ENCODE measurements at regions not wholly inside any gene's neighbourhood (a gene's known extent, or its start where the extent isn't known, plus 50 kb on each side); places are given as distances from the start of the nearest gene placed in this dataset.
"Not testable (repeated sequence)": the region's sequence is repeated elsewhere in the genome, so short reads cannot be mapped to it uniquely, and the experiment has no call there.

DNA sequence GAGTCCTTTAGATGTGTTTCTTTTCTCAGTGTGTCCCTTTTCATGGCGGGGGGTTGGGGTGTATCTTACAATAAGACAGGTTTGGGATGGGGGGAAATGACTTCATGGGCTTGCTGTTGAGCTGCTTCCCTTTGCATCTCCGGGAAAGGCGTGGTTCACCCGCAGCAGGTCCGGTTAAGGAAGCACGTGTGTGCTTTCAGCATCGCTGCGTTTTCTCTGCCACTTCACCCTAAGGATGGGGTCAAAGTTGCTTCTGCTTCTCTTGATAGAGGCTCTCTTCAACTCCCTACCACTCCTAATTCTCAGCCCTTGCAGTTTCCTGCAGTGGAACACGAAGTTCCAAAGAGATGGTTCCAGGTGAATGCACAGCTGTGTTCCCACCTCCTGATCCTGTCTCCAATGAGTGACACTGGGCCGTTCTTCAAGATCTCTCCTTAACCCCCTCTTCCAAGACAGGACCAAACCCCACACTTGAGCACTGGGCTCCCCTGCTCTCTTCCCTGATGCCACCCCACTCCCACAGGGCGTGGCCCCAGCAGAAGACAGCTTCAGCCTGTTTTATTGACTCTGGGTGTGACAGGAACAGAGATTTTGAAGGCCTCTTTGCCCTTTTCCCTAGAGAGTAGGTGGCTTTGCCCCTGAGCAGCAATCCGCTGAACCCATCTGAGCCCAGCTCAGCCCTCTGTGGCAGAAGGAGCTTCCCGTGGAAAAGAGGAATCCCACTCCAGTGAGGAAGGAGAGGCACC is 85.2 kb downstream of the PLEKHG1 start:
- Histone ChIP-seq H3K36me3 (ENCODE audit: insufficient read depth, low read depth, low read length) (no peaks in the 10 kb centered on the region), H3K4me1 (ENCODE audit: insufficient read depth, low read length) (no peaks in the 10 kb centered on the region), H3K27ac (ENCODE audit: low read length) (no peak overlapping the region), H3K4me3 (ENCODE audit: low read length) (no peak overlapping the region), H3K9ac (ENCODE audit: low read depth, low read length) (no peak overlapping the region), H3K9me3 (ENCODE audit: insufficient read depth, low read depth, low read length) (no peaks in the 10 kb centered on the region), H3K27me3 (ENCODE audit: insufficient read depth, low read length) (no peaks in the 10 kb centered on the region)

DNA sequence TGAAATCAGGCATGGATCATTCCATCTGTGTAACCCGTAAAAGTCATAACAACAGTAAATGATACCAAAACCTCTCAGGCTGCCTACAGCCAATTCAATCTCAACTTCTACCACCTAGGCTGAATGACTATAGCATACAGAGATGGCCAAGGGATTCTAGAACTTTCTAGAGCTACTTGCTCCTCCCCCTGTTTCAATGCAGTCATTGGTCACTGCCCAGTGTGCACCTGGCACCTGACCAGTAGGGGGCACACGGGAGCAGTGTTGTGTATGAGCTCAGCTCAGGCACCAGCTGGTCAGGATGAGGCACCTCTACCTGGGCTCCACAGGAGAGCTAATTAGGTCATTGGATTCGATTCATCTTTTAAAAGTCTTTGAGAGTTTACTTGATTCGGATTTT is 86.2 kb downstream of the PLEKHG1 start:
- H3K27ac ChIP-seq (ENCODE audit: low read length) = no peak overlapping the region
- H3K4me3 ChIP-seq (ENCODE audit: low read length) = no peak overlapping the region
- no peaks in the 10 kb centered on the region for H3K9me3 ChIP-seq (ENCODE audit: insufficient read depth, low read depth, low read length)
- no peaks in the 10 kb centered on the region for H3K27me3 ChIP-seq (ENCODE audit: insufficient read depth, low read length)
- H3K36me3 ChIP-seq (ENCODE audit: insufficient read depth, low read depth, low read length) = no peaks in the 10 kb centered on the region
- H3K9ac ChIP-seq (ENCODE audit: low read depth, low read length) = no peak overlapping the region
- H3K4me1 ChIP-seq (ENCODE audit: insufficient read depth, low read length) = no peaks in the 10 kb centered on the region

DNA sequence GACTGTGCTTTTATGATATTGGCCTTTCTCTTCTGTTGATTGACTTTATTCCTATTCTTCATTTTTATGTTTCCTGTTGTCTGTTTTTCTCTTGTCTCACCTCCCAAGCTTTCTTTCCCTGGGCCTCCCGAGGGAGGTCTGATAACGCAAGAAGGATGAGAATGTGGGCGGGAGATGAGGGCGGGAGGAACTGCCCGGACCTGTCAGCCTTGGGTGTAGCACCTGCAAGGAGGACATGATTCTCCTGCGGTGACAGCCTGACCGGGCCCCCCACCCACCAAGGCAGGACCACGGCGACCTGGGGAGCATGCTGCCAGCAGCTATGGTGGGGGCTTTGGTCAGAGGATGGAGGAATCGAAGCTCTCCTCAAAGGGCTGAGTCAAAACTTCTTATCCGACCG is 86.9 kb downstream of the PLEKHG1 start:
- Histone ChIP-seq H3K27me3 (ENCODE audit: insufficient read depth, low read length) (no peaks in the 10 kb centered on the region), H3K4me3 (ENCODE audit: low read length) (no peak overlapping the region), H3K9me3 (ENCODE audit: insufficient read depth, low read depth, low read length) (no peaks in the 10 kb centered on the region), H3K27ac (ENCODE audit: low read length) (no peak overlapping the region), H3K4me1 (ENCODE audit: insufficient read depth, low read length) (no peaks in the 10 kb centered on the region), H3K36me3 (ENCODE audit: insufficient read depth, low read depth, low read length) (no peaks in the 10 kb centered on the region), H3K9ac (ENCODE audit: low read depth, low read length) (no peak overlapping the region)

DNA sequence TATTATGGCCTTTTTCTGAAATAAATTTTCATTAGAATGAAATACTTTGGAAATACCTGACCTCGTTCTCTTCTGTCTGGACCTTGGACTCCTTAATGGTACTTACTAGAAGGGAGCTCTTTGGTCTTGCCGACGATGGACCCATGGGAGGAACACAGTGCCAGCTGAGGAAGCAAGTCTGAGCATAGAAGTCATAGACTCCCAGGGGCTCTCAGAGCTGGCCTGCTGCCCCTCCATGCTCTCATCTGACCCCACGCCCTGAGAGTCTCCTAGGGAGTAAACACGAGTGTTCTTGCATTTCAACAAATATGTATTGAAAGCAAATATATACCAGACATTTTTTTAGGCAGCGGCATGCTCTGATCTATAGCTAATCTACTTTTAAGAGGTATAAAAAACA is 87.8 kb downstream of the PLEKHG1 start:
- Histone ChIP-seq H3K27ac (ENCODE audit: low read length) (no peak overlapping the region), H3K4me3 (ENCODE audit: low read length) (no peak overlapping the region), H3K36me3 (ENCODE audit: insufficient read depth, low read depth, low read length) (no peaks in the 10 kb centered on the region), H3K9me3 (ENCODE audit: insufficient read depth, low read depth, low read length) (no peaks in the 10 kb centered on the region), H3K9ac (ENCODE audit: low read depth, low read length) (no peak overlapping the region), H3K27me3 (ENCODE audit: insufficient read depth, low read length) (no peaks in the 10 kb centered on the region), H3K4me1 (ENCODE audit: insufficient read depth, low read length) (no peaks in the 10 kb centered on the region)

DNA sequence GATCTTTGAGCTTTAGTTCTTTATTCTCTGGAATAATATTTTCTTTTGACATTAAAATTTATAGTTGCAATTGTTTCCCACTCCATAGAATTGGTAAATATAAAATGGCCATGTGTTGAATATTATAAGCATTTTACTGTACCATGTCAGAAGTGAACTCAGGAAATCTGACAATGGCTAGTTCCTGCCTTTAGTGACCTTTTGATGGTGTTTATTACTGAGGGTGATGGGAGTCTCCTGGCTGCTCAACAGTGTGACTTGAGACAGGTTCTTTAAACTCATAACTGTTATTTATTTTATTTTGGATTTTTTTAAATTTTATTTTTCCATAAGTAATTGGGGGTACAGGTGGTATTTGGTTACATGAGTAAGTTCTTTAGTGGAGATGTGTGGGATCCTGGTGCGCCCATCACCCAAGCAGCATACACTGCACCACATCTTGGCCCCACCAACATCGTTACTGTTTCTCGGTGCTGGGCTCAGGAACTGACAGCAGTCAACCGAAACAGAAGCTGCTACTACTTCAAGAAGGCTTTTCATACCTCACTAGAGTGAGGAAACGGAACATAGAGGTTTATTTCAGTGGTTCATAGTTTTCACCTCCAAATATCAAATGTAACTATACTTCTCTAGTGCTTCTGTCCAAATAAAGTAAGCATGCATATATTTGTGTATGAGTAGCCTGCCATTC is 90.4 kb downstream of the PLEKHG1 start:
- no peak overlapping the region for H3K9ac ChIP-seq (ENCODE audit: low read depth, low read length)
- no peaks in the 10 kb centered on the region for H3K4me1 ChIP-seq (ENCODE audit: insufficient read depth, low read length)
- no peak overlapping the region for H3K27ac ChIP-seq (ENCODE audit: low read length)
- no peaks in the 10 kb centered on the region for H3K27me3 ChIP-seq (ENCODE audit: insufficient read depth, low read length)
- no peaks in the 10 kb centered on the region for H3K36me3 ChIP-seq (ENCODE audit: insufficient read depth, low read depth, low read length)
- no peak overlapping the region for H3K4me3 ChIP-seq (ENCODE audit: low read length)
- H3K9me3 ChIP-seq (ENCODE audit: insufficient read depth, low read depth, low read length) = no peaks in the 10 kb centered on the region

DNA sequence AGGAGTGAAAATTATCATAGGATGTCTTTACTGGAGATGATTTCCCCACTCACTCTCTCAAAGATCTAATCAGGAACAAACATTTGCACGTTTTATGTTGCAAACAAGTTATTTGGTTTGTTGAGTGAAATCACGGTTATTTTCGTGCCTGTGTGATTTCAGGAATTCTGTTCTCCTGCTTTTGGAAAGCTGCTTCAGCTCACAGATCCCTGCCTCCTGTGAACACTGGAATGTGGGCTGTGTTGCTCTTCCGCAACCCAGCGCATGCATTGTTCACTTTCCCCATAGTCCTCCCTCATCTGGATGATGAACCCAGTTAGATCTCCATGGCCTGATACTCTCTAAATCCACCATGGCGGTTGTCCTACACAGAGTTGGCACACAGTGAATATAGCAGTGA is 91.0 kb downstream of the PLEKHG1 start:
- no peaks in the 10 kb centered on the region for H3K27me3 ChIP-seq (ENCODE audit: insufficient read depth, low read length)
- no peak overlapping the region for H3K4me3 ChIP-seq (ENCODE audit: low read length)
- H3K36me3 ChIP-seq (ENCODE audit: insufficient read depth, low read depth, low read length) = no peaks in the 10 kb centered on the region
- no peak overlapping the region for H3K9ac ChIP-seq (ENCODE audit: low read depth, low read length)
- H3K9me3 ChIP-seq (ENCODE audit: insufficient read depth, low read depth, low read length) = no peaks in the 10 kb centered on the region
- H3K4me1 ChIP-seq (ENCODE audit: insufficient read depth, low read length) = no peaks in the 10 kb centered on the region
- no peak overlapping the region for H3K27ac ChIP-seq (ENCODE audit: low read length)

DNA sequence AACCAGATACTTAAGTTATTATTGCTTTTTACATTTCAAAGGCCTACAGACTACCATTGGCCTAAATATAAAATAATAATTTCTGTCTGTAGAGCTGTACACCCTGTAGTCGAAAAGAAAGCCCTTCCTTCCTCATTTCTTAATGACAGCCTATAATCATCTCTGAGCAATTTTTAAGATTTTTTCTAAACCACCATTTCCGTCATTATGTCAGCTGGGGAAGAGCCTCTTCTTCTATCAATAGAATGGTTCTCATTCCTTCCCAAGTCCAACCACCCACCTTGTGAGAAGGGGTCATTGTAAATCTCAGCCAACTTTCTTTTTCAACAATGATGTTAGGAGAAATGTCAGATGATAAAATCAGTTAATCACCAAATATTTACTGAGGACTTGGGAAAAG is 91.8 kb downstream of the PLEKHG1 start:
- Histone ChIP-seq H3K9ac (ENCODE audit: low read depth, low read length) (no peak overlapping the region), H3K36me3 (ENCODE audit: insufficient read depth, low read depth, low read length) (no peaks in the 10 kb centered on the region), H3K4me1 (ENCODE audit: insufficient read depth, low read length) (no peaks in the 10 kb centered on the region), H3K27ac (ENCODE audit: low read length) (no peak overlapping the region), H3K9me3 (ENCODE audit: insufficient read depth, low read depth, low read length) (no peaks in the 10 kb centered on the region), H3K4me3 (ENCODE audit: low read length) (no peak overlapping the region), H3K27me3 (ENCODE audit: insufficient read depth, low read length) (no peaks in the 10 kb centered on the region)

DNA sequence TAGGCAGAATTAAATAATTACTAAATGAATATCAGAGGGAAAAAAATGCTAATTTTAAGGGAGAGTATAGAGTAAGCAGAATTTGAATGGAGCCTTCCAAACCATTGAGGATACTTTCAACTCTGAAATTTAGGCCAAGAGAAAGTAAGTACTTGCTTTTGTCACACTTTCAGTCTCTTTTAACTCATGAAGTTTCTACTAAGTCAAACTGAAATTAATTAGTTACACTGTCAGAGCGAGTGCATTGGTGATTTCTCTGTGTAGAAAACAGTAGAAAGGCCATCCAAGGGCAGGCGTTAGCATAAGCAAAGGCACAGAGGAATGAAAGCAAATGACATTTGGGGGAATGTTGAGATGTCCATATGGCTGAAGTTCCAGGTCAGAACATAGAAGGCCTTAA is 92.9 kb downstream of the PLEKHG1 start:
- Histone ChIP-seq H3K9ac (ENCODE audit: low read depth, low read length) (no peak overlapping the region), H3K27me3 (ENCODE audit: insufficient read depth, low read length) (no peaks in the 10 kb centered on the region), H3K9me3 (ENCODE audit: insufficient read depth, low read depth, low read length) (no peaks in the 10 kb centered on the region), H3K36me3 (ENCODE audit: insufficient read depth, low read depth, low read length) (no peaks in the 10 kb centered on the region), H3K4me3 (ENCODE audit: low read length) (no peak overlapping the region), H3K27ac (ENCODE audit: low read length) (no peak overlapping the region), H3K4me1 (ENCODE audit: insufficient read depth, low read length) (no peaks in the 10 kb centered on the region)

DNA sequence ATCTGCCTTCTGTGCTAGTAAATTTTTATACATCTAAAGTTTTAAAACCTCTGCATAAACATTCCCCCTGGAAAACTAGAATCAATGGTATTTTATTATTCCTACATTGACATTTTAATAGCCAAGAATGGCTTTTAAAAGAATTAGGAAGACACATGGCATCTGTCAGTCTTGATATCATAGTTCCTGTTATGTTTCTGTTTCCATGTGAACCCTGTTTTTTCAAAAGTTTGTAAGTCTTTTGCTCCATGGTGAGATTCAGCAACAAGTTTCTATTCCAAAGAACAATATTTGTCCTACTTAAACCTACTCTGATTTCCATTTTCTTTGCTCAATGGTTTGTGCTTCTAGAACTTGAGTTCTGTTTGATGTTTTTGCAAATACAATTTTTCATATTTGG is 95.2 kb downstream of the PLEKHG1 start:
- Histone ChIP-seq H3K4me3 (ENCODE audit: low read length) (no peak overlapping the region), H3K9me3 (ENCODE audit: insufficient read depth, low read depth, low read length) (no peaks in the 10 kb centered on the region), H3K27ac (ENCODE audit: low read length) (no peak overlapping the region), H3K27me3 (ENCODE audit: insufficient read depth, low read length) (no peaks in the 10 kb centered on the region), H3K9ac (ENCODE audit: low read depth, low read length) (no peak overlapping the region), H3K4me1 (ENCODE audit: insufficient read depth, low read length) (no peaks in the 10 kb centered on the region), H3K36me3 (ENCODE audit: insufficient read depth, low read depth, low read length) (no peaks in the 10 kb centered on the region)

DNA sequence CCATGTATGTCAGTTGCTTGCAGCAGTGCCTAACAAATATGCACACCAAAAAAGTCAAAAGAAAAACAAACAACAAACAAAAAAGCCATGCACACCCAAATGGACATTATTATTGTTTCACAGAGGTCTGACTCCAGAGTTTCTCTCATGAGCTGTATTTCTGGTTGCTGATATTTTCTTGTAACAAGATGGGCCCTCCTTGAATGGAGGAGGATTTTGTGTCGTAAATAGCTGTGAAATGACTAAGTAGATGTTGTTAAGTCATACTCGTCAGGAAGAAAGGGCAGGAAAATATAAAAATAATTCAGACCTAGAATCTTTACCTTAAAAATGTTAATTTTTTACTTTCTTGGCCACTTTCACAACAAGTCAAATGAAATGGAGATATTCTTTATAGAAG is 96.0 kb downstream of the PLEKHG1 start:
- Histone ChIP-seq H3K4me3 (ENCODE audit: low read length) (no peak overlapping the region), H3K36me3 (ENCODE audit: insufficient read depth, low read depth, low read length) (no peaks in the 10 kb centered on the region), H3K27ac (ENCODE audit: low read length) (no peak overlapping the region), H3K4me1 (ENCODE audit: insufficient read depth, low read length) (no peaks in the 10 kb centered on the region), H3K27me3 (ENCODE audit: insufficient read depth, low read length) (no peaks in the 10 kb centered on the region), H3K9ac (ENCODE audit: low read depth, low read length) (no peak overlapping the region), H3K9me3 (ENCODE audit: insufficient read depth, low read depth, low read length) (no peaks in the 10 kb centered on the region)

DNA sequence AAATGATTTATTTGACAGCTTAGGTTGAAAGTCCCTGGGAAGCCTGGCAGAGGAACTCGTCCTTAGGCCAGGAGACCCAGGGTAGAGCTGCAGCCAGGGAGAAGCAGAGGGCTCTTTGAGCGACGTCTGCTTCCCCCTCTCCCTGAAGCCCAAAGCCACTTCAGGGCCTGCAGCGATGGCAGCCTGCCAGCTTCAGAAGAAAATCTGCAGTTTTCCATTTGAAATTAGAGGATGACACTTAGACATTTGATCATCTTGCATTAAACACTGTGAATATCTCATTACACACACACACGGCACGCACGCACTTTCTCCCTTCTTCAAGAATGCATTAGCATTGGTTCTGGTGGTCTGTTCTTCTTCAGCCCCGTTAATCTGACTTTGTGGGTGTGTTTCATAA is 96.5 kb downstream of the PLEKHG1 start:
- no peaks in the 10 kb centered on the region for H3K27me3 ChIP-seq (ENCODE audit: insufficient read depth, low read length)
- no peaks in the 10 kb centered on the region for H3K4me1 ChIP-seq (ENCODE audit: insufficient read depth, low read length)
- no peak overlapping the region for H3K4me3 ChIP-seq (ENCODE audit: low read length)
- H3K9me3 ChIP-seq (ENCODE audit: insufficient read depth, low read depth, low read length) = no peaks in the 10 kb centered on the region
- H3K36me3 ChIP-seq (ENCODE audit: insufficient read depth, low read depth, low read length) = no peaks in the 10 kb centered on the region
- no peak overlapping the region for H3K27ac ChIP-seq (ENCODE audit: low read length)
- H3K9ac ChIP-seq (ENCODE audit: low read depth, low read length) = no peak overlapping the region

DNA sequence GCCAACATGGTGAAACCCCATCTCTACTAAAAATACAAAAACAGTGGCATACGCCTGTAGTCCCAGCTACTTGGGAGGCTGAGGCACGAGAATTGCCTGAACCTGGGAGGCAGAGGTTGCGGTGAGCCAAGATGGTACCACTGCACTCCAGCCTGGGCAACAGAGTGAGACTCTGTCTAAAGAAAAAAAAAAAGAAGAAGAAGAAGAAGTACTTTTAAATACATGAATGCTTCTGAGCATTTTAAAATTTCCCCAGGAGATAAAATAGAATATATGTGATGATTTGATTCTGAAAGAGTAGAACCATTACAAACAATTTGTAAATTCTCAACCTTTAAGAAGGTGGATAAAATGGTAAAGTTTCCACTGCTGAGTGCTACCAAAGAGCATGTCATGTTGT is 97.2 kb downstream of the PLEKHG1 start:
- not testable (repeated sequence) for H3K9ac ChIP-seq (ENCODE audit: low read depth, low read length); H3K27ac ChIP-seq (ENCODE audit: low read length); H3K27me3 ChIP-seq (ENCODE audit: insufficient read depth, low read length)

More for the DNA sequence above, 97.2 kb downstream of the PLEKHG1 start:
- not testable (repeated sequence) for H3K4me1 ChIP-seq (ENCODE audit: insufficient read depth, low read length); H3K36me3 ChIP-seq (ENCODE audit: insufficient read depth, low read depth, low read length); H3K9me3 ChIP-seq (ENCODE audit: insufficient read depth, low read depth, low read length); H3K4me3 ChIP-seq (ENCODE audit: low read length)

Measured in iPS-20b (cell line).